GM10266 (cell line): ENCODE measurements at regions not wholly inside any gene's neighbourhood (a gene's known extent, or its start where the extent isn't known, plus 50 kb on each side); places are given as distances from the start of the nearest gene placed in this dataset.
"Not testable (repeated sequence)": the region's sequence is repeated elsewhere in the genome, so short reads cannot be mapped to it uniquely, and the experiment has no call there.

Source experiments
- DNase-seq: peaks from one replicate; pipeline ENCODE4 v3.0.0; 2012; ENCODE audit errors: extremely low spot score
- TF ChIP-seq, protein P1 (sequence below): IDR thresholded peaks from 2 replicates; pipeline ENCODE4 v1.5.1; 2012; ENCODE audit warnings: mild to moderate bottlenecking, low read depth; ENCODE audit not compliant: control insufficient read depth, insufficient read depth; ENCODE audit errors: missing control alignments

- DNase-seq = no peak
- TF ChIP-seq, protein P1, sequence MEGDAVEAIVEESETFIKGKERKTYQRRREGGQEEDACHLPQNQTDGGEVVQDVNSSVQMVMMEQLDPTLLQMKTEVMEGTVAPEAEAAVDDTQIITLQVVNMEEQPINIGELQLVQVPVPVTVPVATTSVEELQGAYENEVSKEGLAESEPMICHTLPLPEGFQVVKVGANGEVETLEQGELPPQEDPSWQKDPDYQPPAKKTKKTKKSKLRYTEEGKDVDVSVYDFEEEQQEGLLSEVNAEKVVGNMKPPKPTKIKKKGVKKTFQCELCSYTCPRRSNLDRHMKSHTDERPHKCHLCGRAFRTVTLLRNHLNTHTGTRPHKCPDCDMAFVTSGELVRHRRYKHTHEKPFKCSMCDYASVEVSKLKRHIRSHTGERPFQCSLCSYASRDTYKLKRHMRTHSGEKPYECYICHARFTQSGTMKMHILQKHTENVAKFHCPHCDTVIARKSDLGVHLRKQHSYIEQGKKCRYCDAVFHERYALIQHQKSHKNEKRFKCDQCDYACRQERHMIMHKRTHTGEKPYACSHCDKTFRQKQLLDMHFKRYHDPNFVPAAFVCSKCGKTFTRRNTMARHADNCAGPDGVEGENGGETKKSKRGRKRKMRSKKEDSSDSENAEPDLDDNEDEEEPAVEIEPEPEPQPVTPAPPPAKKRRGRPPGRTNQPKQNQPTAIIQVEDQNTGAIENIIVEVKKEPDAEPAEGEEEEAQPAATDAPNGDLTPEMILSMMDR = no peak
Observed at GRCh38 chr3:154872074-154872473, 208.0 kb upstream of the MME start.

- no peak for DNase-seq
- TF ChIP-seq, protein P1 = no peak
Observed at GRCh38 chr3:154864947-154865346, 215.2 kb upstream of the MME start.

GRCh38 chr3:154862265-154862664 is 217.9 kb upstream of the MME start:
- DNase-seq = no peak
- TF ChIP-seq, protein P1 = no peak

GRCh38 chr3:154852998-154853397 is 227.1 kb upstream of the MME start:
- DNase-seq = not testable (repeated sequence)

DNA sequence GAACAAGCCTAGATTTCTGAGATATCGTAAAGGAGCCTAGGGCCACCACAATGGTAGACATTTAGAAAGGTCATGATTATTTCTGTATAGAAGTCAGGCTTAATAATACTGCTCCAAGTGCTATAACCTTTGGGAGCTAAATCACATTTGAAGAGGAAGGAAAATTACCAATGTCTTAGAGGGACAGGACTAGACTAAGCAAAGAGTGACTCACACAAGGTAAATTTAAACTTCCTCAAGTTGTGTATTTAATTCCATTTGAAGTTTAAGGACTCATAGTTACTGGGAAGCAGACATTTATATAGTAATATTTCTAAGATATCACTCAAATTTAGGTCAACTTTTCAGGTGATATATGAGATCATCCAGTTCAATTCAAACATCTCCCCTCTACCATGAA is 227.6 kb upstream of the MME start:
- no peak for DNase-seq
- TF ChIP-seq, protein P1 = no peak

- TF ChIP-seq, protein P1 = no peak
- no peak for DNase-seq
Observed at GRCh38 chr3:154851644-154852043, 228.5 kb upstream of the MME start.

- TF ChIP-seq, protein P1 = no peak
- no peak for DNase-seq
Observed at GRCh38 chr3:154850921-154851320, 229.2 kb upstream of the MME start.

DNA sequence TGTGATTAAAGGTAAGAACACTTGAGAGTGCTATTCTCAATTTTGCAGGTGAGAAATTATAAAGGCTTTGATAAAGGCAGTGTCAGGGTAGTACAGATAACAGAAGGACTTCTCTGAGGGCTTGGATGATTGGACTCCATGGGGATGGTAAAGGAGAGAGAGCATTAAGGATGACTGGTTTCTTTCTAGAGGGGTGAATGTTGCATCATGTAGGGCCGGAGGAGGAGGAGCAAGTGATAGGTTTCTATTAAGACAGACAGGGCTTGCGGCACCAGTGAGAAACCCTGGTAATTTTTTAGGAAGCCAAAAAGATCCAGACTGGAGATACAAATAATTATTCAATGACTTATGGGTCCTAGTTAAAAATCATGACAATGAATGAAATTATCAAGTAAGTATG is 230.7 kb upstream of the MME start:
- TF ChIP-seq, protein P1 = no peak
- DNase-seq = no peak
